A673 (cell line): ENCODE measurements at regions not wholly inside any gene's neighbourhood (a gene's known extent, or its start where the extent isn't known, plus 50 kb on each side); places are given as distances from the start of the nearest gene placed in this dataset.

Experiments used
- BruUV-seq: library from RNA; stranded (reverse); fragments of 400-500 nt; replicated peaks from 2 replicates; lab custom pipeline; 2021; lab: Mats Ljungman, UMichigan
- CTCF ChIA-PET: fragments of 300-600 bp; sonication (Branson Sonifier 250); formaldehyde crosslinking; loops from one replicate; lab custom pipeline; 2022; ENCODE audit warnings: antibody characterized with exemption; lab: Charles Lee
- POLR2A ChIA-PET: fragments of 300-600 bp; sonication (Branson Sonifier 250); formaldehyde crosslinking; loops from one replicate; lab custom pipeline; 2022; ENCODE audit warnings: antibody characterized with exemption; ENCODE audit not compliant: low non-redundant PET; lab: Charles Lee
- DNase-seq: peaks from one replicate; pipeline ENCODE4 v3.0.0-alpha.2; 2015; ENCODE audit warnings: low spot score
- H3K27ac ChIP-seq: fragments of 200-600 bp; sonication (generic); 2 replicates; pipeline ENCODE4 v1.5.1; 2016; ENCODE audit warnings: mixed run types, low read depth, mild to moderate bottlenecking, mixed read lengths, antibody characterized with exemption, low read length; ENCODE audit not compliant: poor library complexity, severe bottlenecking
- H3K27me3 ChIP-seq: fragments of 200-600 bp; sonication (generic); replicated peaks from 2 replicates; pipeline ENCODE4 v1.6.1; 2017; ENCODE audit warnings: mixed run types, low read depth, mild to moderate bottlenecking, mixed read lengths, antibody characterized with exemption, low read length; ENCODE audit not compliant: insufficient read depth, poor library complexity
- H3K36me3 ChIP-seq: fragments of 200-600 bp; sonication (generic); 2 replicates; pipeline ENCODE4 v1.6.1; 2016; ENCODE audit warnings: mixed run types, mild to moderate bottlenecking, mixed read lengths, antibody characterized with exemption, low read length; ENCODE audit not compliant: insufficient read depth, poor library complexity, severe bottlenecking
- H3K4me1 ChIP-seq: fragments of 200-600 bp; sonication (generic); 2 replicates; pipeline ENCODE4 v1.6.1; 2017; ENCODE audit warnings: mixed run types, mild to moderate bottlenecking, mixed read lengths, antibody characterized with exemption, low read length; ENCODE audit not compliant: insufficient read depth, poor library complexity, severe bottlenecking
- H3K4me3 ChIP-seq: fragments of 200-600 bp; sonication (generic); 2 replicates; pipeline ENCODE4 v1.5.1; 2016; ENCODE audit warnings: low read depth, mixed run types, mild to moderate bottlenecking, mixed read lengths, low read length; ENCODE audit not compliant: poor library complexity, severe bottlenecking
- H3K9me3 ChIP-seq: fragments of 200-600 bp; sonication (generic); 2 replicates; pipeline ENCODE4 v1.6.1; 2016; ENCODE audit warnings: mixed run types, low read depth, mild to moderate bottlenecking, mixed read lengths, antibody characterized with exemption, low read length; ENCODE audit not compliant: poor library complexity, severe bottlenecking
- EZH2 ChIP-seq: fragments of 200-600 bp; sonication (generic); IDR thresholded peaks from 2 replicates; pipeline ENCODE4 v1.6.1; 2017; ENCODE audit warnings: borderline replicate concordance, low read depth, mild to moderate bottlenecking, mixed read lengths, antibody characterized with exemption, low read length; ENCODE audit not compliant: poor library complexity, severe bottlenecking
- intact Hi-C: fragments of 100-400 bp; cut with micrococcal nuclease; formaldehyde crosslinking; loops from one replicate; pipeline ENCODE4 v1.10.0; 2022; ENCODE audit not compliant: unreplicated experiment
- TF ChIP-seq, protein P1 (sequence below): fragments of 300-800, 200-600 bp; sonication (generic); conservative IDR thresholded peaks from 2 replicates; pipeline ENCODE4 v1.5.1; 2017; ENCODE audit warnings: low read depth, mild to moderate bottlenecking, antibody characterized with exemption, low read length, moderate library complexity, mixed read lengths

DNA sequence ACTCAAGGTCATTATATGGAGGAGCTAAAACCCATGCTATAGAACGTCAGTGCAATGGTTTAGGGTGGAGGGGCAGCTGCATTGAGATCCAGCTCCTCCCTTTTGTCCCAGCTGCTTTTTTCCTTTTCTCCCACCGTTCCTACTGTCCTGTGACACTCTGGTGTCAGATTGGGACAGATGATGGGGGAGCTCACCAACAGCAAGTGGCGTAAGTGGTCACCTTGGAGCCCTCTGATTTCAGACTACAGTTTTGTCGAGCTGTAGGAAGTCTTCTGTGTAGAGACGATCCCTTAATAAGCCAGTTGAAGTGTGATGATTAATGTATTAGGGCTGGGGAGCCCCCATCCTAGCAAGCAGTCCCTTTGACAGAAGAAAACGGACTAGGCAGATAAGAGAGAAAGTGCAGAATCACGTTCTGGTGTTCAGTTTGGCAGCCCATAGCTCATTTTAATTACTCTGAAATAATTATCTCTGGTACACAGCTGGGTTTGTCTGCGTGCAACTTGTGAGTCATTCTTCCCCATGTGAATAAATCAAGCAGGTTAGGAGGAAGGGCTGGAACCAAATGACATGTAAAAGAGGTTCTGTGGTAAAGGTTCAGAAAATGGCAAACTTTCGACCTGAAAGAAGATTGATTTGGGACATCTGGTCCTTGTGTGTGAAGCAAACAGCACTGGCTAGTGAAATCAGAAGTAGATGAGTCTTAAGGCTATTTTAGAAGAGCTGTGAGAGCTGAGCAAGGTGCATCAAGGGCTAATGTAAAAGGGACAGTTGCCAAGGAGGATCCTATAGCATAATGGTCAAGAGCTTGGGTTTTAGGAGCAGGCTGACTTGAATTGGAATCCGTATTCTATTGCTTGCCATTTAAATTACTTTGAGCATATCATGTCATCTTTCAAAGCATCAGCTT is 241.4 kb downstream of the EDEM1 start:
- no peak overlapping the region for H3K27ac ChIP-seq
- intact Hi-C loops, result loop anchor here (10.0 kb wide), 1 partner anchor 296 kb away; no protein-coding TSS in a partner anchor
- H3K4me1 ChIP-seq, result no peaks in the 10 kb centered on the region
- POLR2A ChIA-PET, result no interaction called here
- H3K27me3 ChIP-seq, result no peaks in the 10 kb centered on the region
- TF ChIP-seq, protein P1, sequence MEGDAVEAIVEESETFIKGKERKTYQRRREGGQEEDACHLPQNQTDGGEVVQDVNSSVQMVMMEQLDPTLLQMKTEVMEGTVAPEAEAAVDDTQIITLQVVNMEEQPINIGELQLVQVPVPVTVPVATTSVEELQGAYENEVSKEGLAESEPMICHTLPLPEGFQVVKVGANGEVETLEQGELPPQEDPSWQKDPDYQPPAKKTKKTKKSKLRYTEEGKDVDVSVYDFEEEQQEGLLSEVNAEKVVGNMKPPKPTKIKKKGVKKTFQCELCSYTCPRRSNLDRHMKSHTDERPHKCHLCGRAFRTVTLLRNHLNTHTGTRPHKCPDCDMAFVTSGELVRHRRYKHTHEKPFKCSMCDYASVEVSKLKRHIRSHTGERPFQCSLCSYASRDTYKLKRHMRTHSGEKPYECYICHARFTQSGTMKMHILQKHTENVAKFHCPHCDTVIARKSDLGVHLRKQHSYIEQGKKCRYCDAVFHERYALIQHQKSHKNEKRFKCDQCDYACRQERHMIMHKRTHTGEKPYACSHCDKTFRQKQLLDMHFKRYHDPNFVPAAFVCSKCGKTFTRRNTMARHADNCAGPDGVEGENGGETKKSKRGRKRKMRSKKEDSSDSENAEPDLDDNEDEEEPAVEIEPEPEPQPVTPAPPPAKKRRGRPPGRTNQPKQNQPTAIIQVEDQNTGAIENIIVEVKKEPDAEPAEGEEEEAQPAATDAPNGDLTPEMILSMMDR, result no peak
- TF ChIP-seq EZH2, result no peak
- no TSS peak for BruUV-seq
- H3K36me3 ChIP-seq, result no peaks in the 10 kb centered on the region
- no peak overlapping the region for H3K4me3 ChIP-seq
- H3K9me3 ChIP-seq, result no peaks in the 10 kb centered on the region
- CTCF ChIA-PET, result no interaction called here
- DNase-seq, result peak; percentile 19

DNA sequence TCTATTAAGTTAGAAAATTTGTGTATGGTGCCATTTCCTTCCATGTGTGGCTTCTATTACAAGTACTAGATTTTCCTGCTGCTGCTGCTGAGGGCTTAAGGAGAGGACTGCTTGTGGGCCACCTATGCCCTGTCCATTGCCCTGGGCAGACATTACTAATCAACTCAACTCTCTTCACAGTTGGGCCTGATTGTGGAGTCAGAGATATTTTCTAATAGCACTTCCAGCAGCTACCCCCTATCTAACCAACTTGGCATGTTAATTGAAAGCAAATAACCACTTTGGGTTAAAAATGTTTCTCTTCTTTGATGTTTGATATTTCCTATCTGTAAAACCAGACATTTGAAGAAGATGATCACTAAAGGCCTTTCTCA is 242.0 kb downstream of the EDEM1 start:
- ChIA-PET CTCF (no interaction called here), POLR2A (no interaction called here)
- H3K36me3 ChIP-seq, result no peaks in the 10 kb centered on the region
- H3K9me3 ChIP-seq, result no peaks in the 10 kb centered on the region
- TF ChIP-seq, protein P1, result no peak
- H3K27ac ChIP-seq, result no peak overlapping the region
- BruUV-seq, result no TSS peak
- no peaks in the 10 kb centered on the region for H3K4me1 ChIP-seq
- intact Hi-C loops, result loop anchor here (10.0 kb wide), 1 partner anchor 295 kb away; no protein-coding TSS in a partner anchor
- no peak for DNase-seq
- no peak overlapping the region for H3K4me3 ChIP-seq
- no peaks in the 10 kb centered on the region for H3K27me3 ChIP-seq

DNA sequence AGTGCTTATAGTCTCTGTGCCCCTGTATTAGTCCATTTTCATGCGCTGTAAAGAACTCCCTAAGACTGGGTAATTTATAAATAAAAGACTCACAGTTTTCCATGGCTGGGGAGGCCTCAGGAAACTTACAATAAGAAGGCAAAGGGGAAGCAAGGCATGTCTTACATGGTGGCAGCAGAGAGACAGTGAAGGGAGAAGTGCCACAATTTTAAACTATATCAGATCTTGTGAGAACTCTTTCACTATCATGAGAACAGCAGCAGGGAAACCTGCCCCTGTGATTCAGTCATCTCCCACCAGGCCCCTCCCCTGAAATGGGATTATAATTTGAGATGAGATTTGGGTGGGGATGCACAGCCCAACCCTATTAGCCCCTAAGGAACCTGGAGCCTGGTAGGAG is 243.2 kb downstream of the EDEM1 start:
- no peak overlapping the region for H3K4me3 ChIP-seq
- H3K9me3 ChIP-seq, result no peaks in the 10 kb centered on the region
- CTCF ChIA-PET, result no interaction called here
- H3K36me3 ChIP-seq, result no peaks in the 10 kb centered on the region
- H3K27ac ChIP-seq, result no peak overlapping the region
- intact Hi-C loops, result no loop called here
- no peaks in the 10 kb centered on the region for H3K4me1 ChIP-seq
- DNase-seq, result no peak
- TF ChIP-seq, protein P1, result no peak
- no peak for TF ChIP-seq EZH2
- H3K27me3 ChIP-seq, result no peaks in the 10 kb centered on the region
- POLR2A ChIA-PET, result no interaction called here
- no TSS peak for BruUV-seq
